SK-N-SH (cell line): ENCODE measurements at regions not wholly inside any gene's neighbourhood (a gene's known extent, or its start where the extent isn't known, plus 50 kb on each side); places are given as distances from the start of the nearest gene placed in this dataset.

ENCODE experiments used
- CHD2 ChIP-seq: fragments of 150-350 bp; IDR thresholded peaks from 2 replicates; pipeline ENCODE4 v1.6.1; 2018; ENCODE audit warnings: low read length; ENCODE audit not compliant: partially characterized antibody
- CTCF ChIP-seq: fragments of 200-600 bp; sonication (generic); IDR thresholded peaks from 2 replicates; pipeline ENCODE4 v1.6.1; 2017; ENCODE audit warnings: antibody characterized with exemption, mild to moderate bottlenecking, moderate library complexity
- EZH2phosphoT487 ChIP-seq: fragments of 200-600 bp; sonication (generic); IDR thresholded peaks from 2 replicates; pipeline ENCODE4 v1.6.1; 2017; ENCODE audit warnings: low read depth, mixed run types, mild to moderate bottlenecking, antibody characterized with exemption, moderate library complexity, borderline replicate concordance
- MAX ChIP-seq: IDR thresholded peaks from 2 replicates; pipeline ENCODE4 v1.4.0; 2012; ENCODE audit warnings: low read depth
- POLR2AphosphoS5 ChIP-seq: IDR thresholded peaks from 2 replicates; pipeline ENCODE4 v1.6.1; 2012; ENCODE audit warnings: low read depth, low read length
- RAD21 ChIP-seq: IDR thresholded peaks from 2 replicates; pipeline ENCODE4 v1.6.1; 2012; ENCODE audit warnings: mild to moderate bottlenecking, low read length
- REST ChIP-seq: IDR thresholded peaks from 2 replicates; pipeline ENCODE4 v1.6.1; 2012; ENCODE audit warnings: mild to moderate bottlenecking, low read depth, low read length, moderate library complexity
- TAF1 ChIP-seq: IDR thresholded peaks from 2 replicates; pipeline ENCODE4 v1.6.1; 2012; ENCODE audit warnings: low read depth, mild to moderate bottlenecking, low read length, moderate library complexity, borderline replicate concordance
- YY1 ChIP-seq: IDR thresholded peaks from 2 replicates; pipeline ENCODE4 v1.4.0; 2012; ENCODE audit warnings: low read depth, mild to moderate bottlenecking

GRCh38 chr5:125834438-125835115 lies 588.6 kb upstream of the GRAMD2B start:
- TF ChIP-seq CTCF (no peak), EZH2phosphoT487 (no peak), RAD21 (no peak), YY1 (no peak), POLR2AphosphoS5 (no peak), TAF1 (no peak), MAX (no peak), REST (no peak), CHD2 (no peak)
